Daoy (cell line): ENCODE measurements at regions not wholly inside any gene's neighbourhood (a gene's known extent, or its start where the extent isn't known, plus 50 kb on each side); places are given as distances from the start of the nearest gene placed in this dataset.

Source experiments
- DNase-seq: peaks from one replicate; pipeline ENCODE4 v3.0.0-alpha.2; 2015; ENCODE audit warnings: low read depth

- DNase-seq, result no peak
These were observed 74.0 kb downstream of the C3orf85 start for GRCh38 chr3:109210501-109210900.

GRCh38 chr3:109211941-109212340, 75.4 kb downstream of the C3orf85 start:
- no peak for DNase-seq

GRCh38 chr3:109213321-109213720, 76.8 kb downstream of the C3orf85 start:
- DNase-seq, result no peak

- peak; percentile 5 for DNase-seq
These were observed 87.8 kb downstream of the C3orf85 start for GRCh38 chr3:109224333-109224732.

GRCh38 chr3:109225516-109225915, 89.0 kb downstream of the C3orf85 start:
- no peak for DNase-seq

GRCh38 chr3:109228391-109229080, 87.8 kb downstream of the DPPA2 start:
- DNase-seq, result no peak

- DNase-seq, result no peak
These were observed 87.0 kb downstream of the DPPA2 start for GRCh38 chr3:109229174-109229847.

GRCh38 chr3:109234300-109234699, 82.0 kb downstream of the DPPA2 start:
- DNase-seq, result no peak

GRCh38 chr3:109241459-109242186, 74.7 kb downstream of the DPPA2 start:
- DNase-seq, result no peak

GRCh38 chr3:109242187-109242523, 74.2 kb downstream of the DPPA2 start:
- DNase-seq, result no peak
